ENCODE measurements at regions not wholly inside any gene's neighbourhood (a gene's known extent, or its start where the extent isn't known, plus 50 kb on each side); places are given as distances from the start of the nearest gene placed in this dataset.

- TF ChIP-seq POLR2A (IDR thresholded peaks at IDR 0.05; ENCODE audit: extremely low read depth, insufficient read length) = no peak
- no peak for TF ChIP-seq CTCF (IDR thresholded peaks at IDR 0.05; ENCODE audit: low read depth, low read length)
These were observed 83.1 kb upstream of the VEPH1 start for GRCh38 chr3:157586293-157586692.
